IMR-90 (cell line): ENCODE measurements at regions not wholly inside any gene's neighbourhood (a gene's known extent, or its start where the extent isn't known, plus 50 kb on each side); places are given as distances from the start of the nearest gene placed in this dataset.

Experiments used
- ATAC-seq: fragments of 200-7000 bp; cut with Tn5 transposase; 2 replicates; pipeline ENCODE4 v1.9.1; 2020; ENCODE audit warnings: low read depth, mild to moderate bottlenecking, moderate library complexity
- BruUV-seq: library from RNA; stranded (reverse); fragments of 400-500 nt; replicated peaks from 2 replicates; lab custom pipeline; 2021; lab: Mats Ljungman, UMichigan
- CTCF ChIA-PET: fragments of 300-600 bp; formaldehyde crosslinking; extraction: SDS; loops from one replicate; lab custom pipeline; 2021; ENCODE audit warnings: antibody characterized with exemption; lab: Yijun Ruan, JAX
- POLR2A ChIA-PET: fragments of 300-600 bp; sonication (Branson Sonifier 250); formaldehyde crosslinking; loops from one replicate; lab custom pipeline; 2022; ENCODE audit warnings: antibody characterized with exemption; ENCODE audit not compliant: unreplicated experiment; lab: Charles Lee
- DNase-seq: peaks from one replicate; pipeline ENCODE4 v3.0.0; 2013
- H2AFZ ChIP-seq: replicated peaks from 2 replicates; pipeline ENCODE3; 2013; ENCODE audit warnings: low read length, mild to moderate bottlenecking; ENCODE audit not compliant: poor library complexity
- H2AK5ac ChIP-seq: 2 replicates; pipeline ENCODE4 v1.6.1; 2013; ENCODE audit warnings: low read depth, low read length, inconsistent platforms
- H2AK9ac ChIP-seq: replicated peaks from 2 replicates; pipeline ENCODE3; 2013; ENCODE audit warnings: mild to moderate bottlenecking, low read depth, low read length, moderate library complexity; ENCODE audit not compliant: poor library complexity
- H2BK120ac ChIP-seq: 2 replicates; pipeline ENCODE4 v1.6.1; 2013; ENCODE audit warnings: low read depth, low read length, inconsistent platforms
- H2BK15ac ChIP-seq: 3 replicates; pipeline ENCODE4 v1.6.1; 2013; ENCODE audit warnings: low read depth, low read length, inconsistent platforms
- H2BK20ac ChIP-seq: 2 replicates; pipeline ENCODE4 v1.6.1; 2013; ENCODE audit warnings: low read depth, mild to moderate bottlenecking, inconsistent platforms, low read length, moderate library complexity
- H2BK5ac ChIP-seq: 2 replicates; pipeline ENCODE4 v1.6.1; 2013; ENCODE audit warnings: mild to moderate bottlenecking, low read depth, low read length, inconsistent platforms; ENCODE audit not compliant: poor library complexity, severe bottlenecking
- H3K14ac ChIP-seq: replicated peaks from 2 replicates; pipeline ENCODE4 v1.6.1; 2013; ENCODE audit warnings: low read depth, low read length, inconsistent platforms
- H3K18ac ChIP-seq: 2 replicates; pipeline ENCODE4 v1.6.1; 2013; ENCODE audit warnings: low read depth, low read length, control low read depth
- H3K23ac ChIP-seq: 2 replicates; pipeline ENCODE4 v1.6.1; 2013; ENCODE audit warnings: low read depth, low read length, inconsistent platforms
- H3K27ac ChIP-seq: 2 replicates; pipeline ENCODE4 v1.5.1; 2013; ENCODE audit warnings: mild to moderate bottlenecking, control low read depth, low read length; ENCODE audit not compliant: insufficient read depth
- H3K27me3 ChIP-seq: 2 replicates; pipeline ENCODE4 v1.6.1; 2013; ENCODE audit warnings: low read length; ENCODE audit not compliant: control insufficient read depth, insufficient read depth
- H3K36me3 ChIP-seq: 2 replicates; pipeline ENCODE4 v1.6.1; 2013; ENCODE audit warnings: low read length, mixed read lengths; ENCODE audit not compliant: control insufficient read depth, insufficient read depth
- H3K4ac ChIP-seq: 2 replicates; pipeline ENCODE4 v1.6.1; 2013; ENCODE audit warnings: low read depth, low read length, inconsistent platforms
- H3K4me1 ChIP-seq: 2 replicates; pipeline ENCODE4 v1.6.1; 2013; ENCODE audit warnings: low read length, mixed read lengths; ENCODE audit not compliant: control insufficient read depth, insufficient read depth
- H3K4me2 ChIP-seq: 2 replicates; pipeline ENCODE4 v1.6.1; 2013; ENCODE audit warnings: low read depth, mild to moderate bottlenecking, control low read depth, low read length, moderate library complexity
- H3K4me3 ChIP-seq: 2 replicates; pipeline ENCODE4 v1.5.1; 2013; ENCODE audit warnings: low read depth, mild to moderate bottlenecking, control low read depth, low read length, moderate library complexity; ENCODE audit not compliant: insufficient read depth
- H3K56ac ChIP-seq: 2 replicates; pipeline ENCODE4 v1.6.1; 2013; ENCODE audit warnings: low read length, inconsistent platforms; ENCODE audit not compliant: insufficient read depth; ENCODE audit errors: extremely low read depth
- H3K79me1 ChIP-seq, 2 experiments: 2 replicates each; pipeline ENCODE4 v1.6.1; 2013; ENCODE audit warnings: low read length in 2 of 2, inconsistent platforms in 1 of 2, low read depth in 1 of 2
- H3K9ac ChIP-seq: 2 replicates; pipeline ENCODE4 v1.6.1; 2013; ENCODE audit warnings: low read depth, low read length, control low read depth
- H3K9me1 ChIP-seq: 2 replicates; pipeline ENCODE4 v1.6.1; 2013; ENCODE audit warnings: low read length, inconsistent platforms; ENCODE audit not compliant: insufficient read depth
- H3K9me3 ChIP-seq: 2 replicates; pipeline ENCODE4 v1.6.1; 2013; ENCODE audit warnings: low read length; ENCODE audit not compliant: control insufficient read depth, insufficient read depth
- H4K20me1 ChIP-seq: 2 replicates; pipeline ENCODE4 v1.6.1; 2013; ENCODE audit warnings: low read length, inconsistent platforms; ENCODE audit not compliant: insufficient read depth
- H4K5ac ChIP-seq: 2 replicates; pipeline ENCODE4 v1.6.1; 2013; ENCODE audit warnings: mild to moderate bottlenecking, low read depth, low read length, control low read depth
- H4K8ac ChIP-seq, 2 experiments: 2 replicates each; pipeline ENCODE4 v1.6.1; 2013; ENCODE audit warnings: low read depth in 2 of 2, low read length in 2 of 2, control low read depth in 1 of 2, inconsistent platforms in 1 of 2
- H4K91ac ChIP-seq: 2 replicates; pipeline ENCODE4 v1.6.1; 2013; ENCODE audit warnings: low read depth, low read length, inconsistent platforms; ENCODE audit not compliant: insufficient read depth
- CHD1 ChIP-seq: IDR thresholded peaks from 2 replicates; pipeline ENCODE4 v1.6.1; 2012; ENCODE audit warnings: low read depth, low read length, improper control_type of control experiment
- MAFK ChIP-seq: IDR thresholded peaks from 2 replicates; pipeline ENCODE4 v1.6.1; 2012; ENCODE audit warnings: low read depth, low read length, improper control_type of control experiment
- MAZ ChIP-seq: IDR thresholded peaks from 2 replicates; pipeline ENCODE4 v1.6.1; 2012; ENCODE audit warnings: low read depth, mild to moderate bottlenecking, low read length, improper control_type of control experiment, moderate library complexity, borderline replicate concordance
- RCOR1 ChIP-seq: IDR thresholded peaks from 2 replicates; pipeline ENCODE4 v1.6.1; 2012; ENCODE audit warnings: mild to moderate bottlenecking, low read length, improper control_type of control experiment; ENCODE audit not compliant: insufficient replicate concordance
- WGBS, 2 experiments: methylation state at CpG; one replicate each; pipeline versions ENCODE4 v1.1.5 to v1.1.7; 2013; ENCODE audit warnings: missing lambda C conversion rate in 2 of 2; ENCODE audit not compliant: insufficient read length in 1 of 2; ENCODE audit errors: extremely low coverage in 2 of 2; 5-methylcytosine and 5-hydroxymethylcytosine counted together
- dilution Hi-C: fragments of 300-500 bp; cut with HindIII; formaldehyde crosslinking; loops from one replicate; pipeline ENCODE4 v1.14.3; 2018; ENCODE audit warnings: low sequenced_read_pairs; ENCODE audit not compliant: unreplicated experiment
- in situ Hi-C: fragments of 300-500 bp; cut with MboI; formaldehyde crosslinking; loops from 3 replicates; pipeline ENCODE4 v1.14.3; 2019; ENCODE audit warnings: low sequenced_read_pairs, inconsistent platforms, mixed read lengths
- intact Hi-C: fragments of 100-400 bp; cut with micrococcal nuclease; formaldehyde crosslinking; loops from 2 replicates; pipeline ENCODE4 v1.10.0; 2022
- TF ChIP-seq, protein P1 (sequence below): fragments of 150-350 bp; IDR thresholded peaks from 2 replicates; pipeline ENCODE4 v1.6.1; 2017; ENCODE audit warnings: mild to moderate bottlenecking, antibody characterized with exemption, low read length, low read depth
- TF ChIP-seq, protein P2 (sequence below): conservative IDR thresholded peaks from 2 replicates; pipeline ENCODE4 v1.5.1; 2012; ENCODE audit warnings: mild to moderate bottlenecking, low read depth, low read length, improper control_type of control experiment

DNA sequence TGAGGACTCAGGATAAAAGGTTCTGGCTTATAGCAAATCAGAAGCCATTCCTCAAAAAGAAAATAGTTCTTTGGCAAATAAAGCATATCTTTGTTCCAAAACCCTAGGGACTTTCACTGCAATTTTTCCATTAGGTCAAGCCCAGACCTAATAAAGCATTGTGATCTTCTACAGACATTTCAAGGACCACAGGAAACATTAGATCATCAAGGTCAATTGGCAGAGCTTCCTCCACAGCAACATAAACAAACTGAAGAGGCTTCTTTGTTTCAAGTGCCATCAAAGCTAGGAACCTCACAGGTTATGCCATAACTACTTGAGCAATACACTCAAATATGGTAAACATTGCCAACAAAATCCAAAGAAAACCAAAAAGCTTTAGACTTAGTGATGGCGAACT lies 144.9 kb downstream of the ANXA5 start:
- Histone ChIP-seq H3K79me1 (no peaks in the 10 kb centered on the region), H3K9me3 (no peaks in the 10 kb centered on the region), H3K36me3 (no peaks in the 10 kb centered on the region), H4K8ac (no peak overlapping the region), H3K18ac (no peak overlapping the region), H3K23ac (no peak overlapping the region), H3K4me1 (no peaks in the 10 kb centered on the region), H3K14ac (no peak overlapping the region), H4K91ac (no peak overlapping the region), H2AFZ (no peak overlapping the region), H2AK5ac (no peak overlapping the region), H3K27ac (no peak overlapping the region), H3K4me3 (no peak overlapping the region), H3K56ac (no peak overlapping the region), H3K4ac (no peak overlapping the region), H2BK5ac (no peak overlapping the region), H2BK120ac (no peak overlapping the region), H2BK15ac (no peak overlapping the region), H3K9ac (no peak overlapping the region), H2BK20ac (no peak overlapping the region), H3K4me2 (no peak overlapping the region), H4K5ac (no peak overlapping the region), H4K20me1 (no peaks in the 10 kb centered on the region), H3K9me1 (no peaks in the 10 kb centered on the region), H2AK9ac (no peak overlapping the region), H3K27me3 (no peaks in the 10 kb centered on the region)
- in situ Hi-C loops (no loop called here), intact Hi-C loops (no loop called here), dilution Hi-C loops (no loop called here)
- no CpG with 5 or more reads among the region's 1 CpG for WGBS, 2 experiments
- ChIA-PET POLR2A (no interaction called here), CTCF (no interaction called here)
- TF ChIP-seq CHD1 (no peak), MAZ (no peak), RCOR1 (no peak), MAFK (no peak)
- TF ChIP-seq, protein P1, sequence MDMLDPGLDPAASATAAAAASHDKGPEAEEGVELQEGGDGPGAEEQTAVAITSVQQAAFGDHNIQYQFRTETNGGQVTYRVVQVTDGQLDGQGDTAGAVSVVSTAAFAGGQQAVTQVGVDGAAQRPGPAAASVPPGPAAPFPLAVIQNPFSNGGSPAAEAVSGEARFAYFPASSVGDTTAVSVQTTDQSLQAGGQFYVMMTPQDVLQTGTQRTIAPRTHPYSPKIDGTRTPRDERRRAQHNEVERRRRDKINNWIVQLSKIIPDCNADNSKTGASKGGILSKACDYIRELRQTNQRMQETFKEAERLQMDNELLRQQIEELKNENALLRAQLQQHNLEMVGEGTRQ = no peak
- TF ChIP-seq, protein P2, sequence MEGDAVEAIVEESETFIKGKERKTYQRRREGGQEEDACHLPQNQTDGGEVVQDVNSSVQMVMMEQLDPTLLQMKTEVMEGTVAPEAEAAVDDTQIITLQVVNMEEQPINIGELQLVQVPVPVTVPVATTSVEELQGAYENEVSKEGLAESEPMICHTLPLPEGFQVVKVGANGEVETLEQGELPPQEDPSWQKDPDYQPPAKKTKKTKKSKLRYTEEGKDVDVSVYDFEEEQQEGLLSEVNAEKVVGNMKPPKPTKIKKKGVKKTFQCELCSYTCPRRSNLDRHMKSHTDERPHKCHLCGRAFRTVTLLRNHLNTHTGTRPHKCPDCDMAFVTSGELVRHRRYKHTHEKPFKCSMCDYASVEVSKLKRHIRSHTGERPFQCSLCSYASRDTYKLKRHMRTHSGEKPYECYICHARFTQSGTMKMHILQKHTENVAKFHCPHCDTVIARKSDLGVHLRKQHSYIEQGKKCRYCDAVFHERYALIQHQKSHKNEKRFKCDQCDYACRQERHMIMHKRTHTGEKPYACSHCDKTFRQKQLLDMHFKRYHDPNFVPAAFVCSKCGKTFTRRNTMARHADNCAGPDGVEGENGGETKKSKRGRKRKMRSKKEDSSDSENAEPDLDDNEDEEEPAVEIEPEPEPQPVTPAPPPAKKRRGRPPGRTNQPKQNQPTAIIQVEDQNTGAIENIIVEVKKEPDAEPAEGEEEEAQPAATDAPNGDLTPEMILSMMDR = no peak
- ATAC-seq (no peak), DNase-seq (no peak)
- no TSS peak for BruUV-seq
